Gastroesophageal sphincter (tissue), 4 donors: ENCODE measurements at regions not wholly inside any gene's neighbourhood (a gene's known extent, or its start where the extent isn't known, plus 50 kb on each side); places are given as distances from the start of the nearest gene placed in this dataset.

ENCODE experiments used
- ATAC-seq: fragments of 150-250 bp; one replicate; pipeline ENCODE4 v1.9.1; 2016; ENCODE audit warnings: mild to moderate bottlenecking, moderate library complexity
- H3K27ac ChIP-seq, 4 donors: fragments of 200-600 bp; sonication (generic) in 3 of 4; 1 replicate in 3 of 4; 2 replicates in 1 of 4; pipeline ENCODE4 v1.5.1; 2016 to 2019
- H3K27me3 ChIP-seq: fragments of 200-600 bp; sonication (generic); one replicate; pipeline ENCODE4 v1.5.1; 2019
- H3K36me3 ChIP-seq, 2 donors: fragments of 200-600 bp; sonication (generic); one replicate each; pipeline ENCODE4 v1.5.1; 2019; ENCODE audit warnings: control low read depth in 1 of 2
- H3K4me1 ChIP-seq, 3 donors: fragments of 200-600 bp; sonication (generic); 1 replicate in 2 of 3; 2 replicates in 1 of 3; pipeline ENCODE4 v1.5.1; 2016 to 2019; ENCODE audit warnings: control low read depth in 2 of 3
- H3K4me3 ChIP-seq, 2 donors: fragments of 200-600 bp; sonication (generic); one replicate each; pipeline ENCODE4 v1.5.1; 2019; ENCODE audit warnings: mild to moderate bottlenecking in 1 of 2, moderate library complexity in 1 of 2
- H3K9me3 ChIP-seq, 3 donors: fragments of 200-600 bp; sonication (generic); one replicate each; pipeline ENCODE4 v1.5.1; 2017 to 2019; ENCODE audit warnings: control low read depth in 2 of 3
- EP300 ChIP-seq: sonication (generic); formaldehyde crosslinking; IDR thresholded peaks from one replicate; pipeline ENCODE4 v1.6.1; 2017; ENCODE audit warnings: antibody characterized with exemption, mild to moderate bottlenecking
- POLR2A ChIP-seq, 2 donors: fragments of 450-650 bp; IDR thresholded peaks; one replicate each; pipeline ENCODE4 v1.6.1; 2017; ENCODE audit warnings: antibody characterized with exemption in 2 of 2, mild to moderate bottlenecking in 2 of 2, moderate library complexity in 1 of 2
- POLR2AphosphoS5 ChIP-seq: sonication (generic); formaldehyde crosslinking; IDR thresholded peaks from one replicate; pipeline ENCODE4 v1.6.1; 2017; ENCODE audit warnings: antibody characterized with exemption
- WGBS, 2 donors: methylation state at CpG; one replicate each; pipeline ENCODE4 v1.1.5; 2018; ENCODE audit warnings: low coverage in 1 of 2; 5-methylcytosine and 5-hydroxymethylcytosine counted together
- TF ChIP-seq, protein P1 (sequence below), 4 experiments: fragments of 200-600 bp in 2 of 4; fragments of 450-650 bp in 2 of 4; sonication (generic) in 1 of 4; IDR thresholded peaks; one replicate each; pipeline ENCODE4 v1.5.1; 2017 to 2019; ENCODE audit warnings: antibody characterized with exemption in 4 of 4, mild to moderate bottlenecking in 2 of 4, moderate library complexity in 2 of 4

DNA sequence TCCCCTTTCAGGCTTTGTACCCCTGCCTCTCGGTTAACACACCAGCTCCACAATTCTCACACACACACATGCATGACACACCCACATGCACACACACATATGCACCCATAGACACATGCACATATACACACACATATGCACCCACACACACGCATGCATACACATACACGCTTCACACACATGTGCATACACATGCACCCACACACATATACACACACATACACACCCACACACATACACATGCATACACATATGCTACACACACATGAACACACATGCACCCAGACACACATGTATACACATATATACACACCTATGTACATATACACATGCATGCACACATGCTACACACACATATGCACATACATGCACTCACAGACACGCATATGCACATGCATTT lies 61.7 kb upstream of the SLC25A33 start:
- no peaks in the 10 kb centered on the region for H3K9me3 ChIP-seq
- H3K27me3 ChIP-seq = no peaks in the 10 kb centered on the region
- 93% methylated on average over 4 of the region's 4 CpGs for WGBS, 2 donors
- H3K4me3 ChIP-seq = no peak overlapping the region
- peaks cover 0 to 11% (median 3%) of the 10 kb centered on the region in 3 donors for H3K4me1 ChIP-seq
- no peaks in the 10 kb centered on the region for H3K36me3 ChIP-seq
- ATAC-seq = no peak
- H3K27ac ChIP-seq = no peak overlapping the region
- TF ChIP-seq POLR2AphosphoS5 (no peak), POLR2A (IDR thresholded peaks at IDR 0.05) (no peak), EP300 (no peak)
- TF ChIP-seq, protein P1, sequence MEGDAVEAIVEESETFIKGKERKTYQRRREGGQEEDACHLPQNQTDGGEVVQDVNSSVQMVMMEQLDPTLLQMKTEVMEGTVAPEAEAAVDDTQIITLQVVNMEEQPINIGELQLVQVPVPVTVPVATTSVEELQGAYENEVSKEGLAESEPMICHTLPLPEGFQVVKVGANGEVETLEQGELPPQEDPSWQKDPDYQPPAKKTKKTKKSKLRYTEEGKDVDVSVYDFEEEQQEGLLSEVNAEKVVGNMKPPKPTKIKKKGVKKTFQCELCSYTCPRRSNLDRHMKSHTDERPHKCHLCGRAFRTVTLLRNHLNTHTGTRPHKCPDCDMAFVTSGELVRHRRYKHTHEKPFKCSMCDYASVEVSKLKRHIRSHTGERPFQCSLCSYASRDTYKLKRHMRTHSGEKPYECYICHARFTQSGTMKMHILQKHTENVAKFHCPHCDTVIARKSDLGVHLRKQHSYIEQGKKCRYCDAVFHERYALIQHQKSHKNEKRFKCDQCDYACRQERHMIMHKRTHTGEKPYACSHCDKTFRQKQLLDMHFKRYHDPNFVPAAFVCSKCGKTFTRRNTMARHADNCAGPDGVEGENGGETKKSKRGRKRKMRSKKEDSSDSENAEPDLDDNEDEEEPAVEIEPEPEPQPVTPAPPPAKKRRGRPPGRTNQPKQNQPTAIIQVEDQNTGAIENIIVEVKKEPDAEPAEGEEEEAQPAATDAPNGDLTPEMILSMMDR (IDR thresholded peaks at IDR 0.05) = no peak

GRCh38 chr1:9478021-9478420 lies 61.2 kb upstream of the SLC25A33 start:
- TF ChIP-seq EP300 = no peak
- TF ChIP-seq, protein P1 (IDR thresholded peaks at IDR 0.05) = no peak
- no peak for TF ChIP-seq POLR2AphosphoS5
- TF ChIP-seq POLR2A (IDR thresholded peaks at IDR 0.05) = no peak
- H3K27me3 ChIP-seq = no peaks in the 10 kb centered on the region
- no peak for ATAC-seq
- peaks cover 0 to 6% (median 3%) of the 10 kb centered on the region in 3 donors for H3K4me1 ChIP-seq
- WGBS, 2 donors = 81 to 86% methylated on average over 6 of the region's 6 CpGs
- H3K27ac ChIP-seq = no peak overlapping the region
- no peaks in the 10 kb centered on the region for H3K36me3 ChIP-seq
- H3K9me3 ChIP-seq = no peaks in the 10 kb centered on the region
- no peak overlapping the region for H3K4me3 ChIP-seq

DNA sequence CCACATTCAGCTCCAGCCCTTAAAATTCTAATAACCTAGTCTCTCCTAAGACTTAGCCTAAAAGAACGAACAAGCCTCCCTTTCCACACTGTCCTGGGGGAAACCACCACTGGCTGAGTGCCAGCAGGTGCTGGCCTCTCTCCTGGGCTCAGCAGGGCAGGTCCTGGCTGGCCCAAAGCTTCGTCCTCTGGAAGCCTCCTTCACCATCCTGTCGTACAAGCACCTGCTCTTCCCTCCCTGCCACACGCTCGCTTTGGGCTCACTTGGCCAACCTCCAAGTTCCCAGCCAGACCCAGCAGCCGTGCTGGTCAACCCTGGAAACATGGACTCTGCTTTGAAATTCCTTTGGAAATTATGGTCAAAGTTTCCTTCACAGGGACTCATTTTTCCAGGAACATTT lies 58.2 kb upstream of the SLC25A33 start:
- H3K4me1 ChIP-seq = no peaks in the 10 kb centered on the region
- no peaks in the 10 kb centered on the region for H3K27me3 ChIP-seq
- no peaks in the 10 kb centered on the region for H3K36me3 ChIP-seq
- TF ChIP-seq POLR2AphosphoS5 = no peak
- TF ChIP-seq, protein P1 (IDR thresholded peaks at IDR 0.05) = no peak
- TF ChIP-seq POLR2A (IDR thresholded peaks at IDR 0.05) = no peak
- no peak for TF ChIP-seq EP300
- no peaks in the 10 kb centered on the region for H3K9me3 ChIP-seq
- WGBS, 2 donors = no CpG with 5 or more reads among the region's 6 CpGs
- ATAC-seq = no peak
- no peak overlapping the region for H3K27ac ChIP-seq
- no peak overlapping the region for H3K4me3 ChIP-seq

DNA sequence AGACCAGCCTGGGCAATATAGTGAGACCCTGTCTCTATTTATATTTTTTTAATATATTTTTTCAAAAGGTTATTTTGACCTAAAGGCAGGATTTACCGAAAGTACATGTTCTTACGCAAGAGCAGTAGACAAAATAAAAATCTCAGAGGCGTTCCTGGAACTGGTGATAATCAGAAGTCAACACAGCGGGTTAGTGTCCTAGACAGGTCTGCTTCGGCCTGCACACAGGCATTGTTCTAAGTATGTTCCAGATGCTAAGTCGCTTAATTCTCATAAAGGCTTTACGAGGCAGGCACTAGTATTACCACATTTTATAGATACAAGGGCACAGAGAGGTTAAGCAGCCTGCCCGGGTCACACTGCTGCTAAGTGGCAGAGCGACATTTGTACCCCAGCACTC lies 56.9 kb upstream of the SLC25A33 start:
- Histone ChIP-seq H3K4me1 (no peaks in the 10 kb centered on the region), H3K9me3 (no peaks in the 10 kb centered on the region), H3K4me3 (no peak overlapping the region), H3K36me3 (no peaks in the 10 kb centered on the region), H3K27ac (no peak overlapping the region), H3K27me3 (no peaks in the 10 kb centered on the region)
- no peak for ATAC-seq
- no peak for TF ChIP-seq POLR2A (IDR thresholded peaks at IDR 0.05)
- no peak for TF ChIP-seq POLR2AphosphoS5
- TF ChIP-seq, protein P1 (IDR thresholded peaks at IDR 0.05) = no peak
- no peak for TF ChIP-seq EP300
- 87% methylated on average over 5 to 6 of the region's 9 CpGs for WGBS, 2 donors

GRCh38 chr1:9482816-9483572 lies 56.3 kb upstream of the SLC25A33 start:
- WGBS, 2 donors = 91% methylated on average over 6 of the region's 19 CpGs; no CpG with 5 or more reads in 1 of the 2 donors
- TF ChIP-seq POLR2A (IDR thresholded peaks at IDR 0.05) (no peak), POLR2AphosphoS5 (no peak), EP300 (no peak)
- TF ChIP-seq, protein P1 (IDR thresholded peaks at IDR 0.05) = no peak

More at GRCh38 chr1:9482816-9483572, 56.3 kb upstream of the SLC25A33 start:
- no peak for ATAC-seq
- no peaks in the 10 kb centered on the region for H3K4me1 ChIP-seq
- no peaks in the 10 kb centered on the region for H3K27me3 ChIP-seq
- H3K9me3 ChIP-seq = no peaks in the 10 kb centered on the region
- H3K4me3 ChIP-seq = no peak overlapping the region
- no peaks in the 10 kb centered on the region for H3K36me3 ChIP-seq
- H3K27ac ChIP-seq = no peak overlapping the region
